HepG2 (cell line): ENCODE measurements at regions not wholly inside any gene's neighbourhood (a gene's known extent, or its start where the extent isn't known, plus 50 kb on each side); places are given as distances from the start of the nearest gene placed in this dataset.

Experiments
- CBX1 ChIP-seq: IDR thresholded peaks from one replicate; pipeline ENCODE4 v1.6.1; 2016; ENCODE audit warnings: antibody characterized with exemption, low read depth
- CREB1 ChIP-seq, 2 experiments: fragments of 450-650 bp in 1 of 2; IDR thresholded peaks; 2 replicates each; pipeline ENCODE4 v1.6.1; 2016 to 2017; ENCODE audit warnings: control low read depth in 1 of 2, mild to moderate bottlenecking in 1 of 2, missing compliant biosample characterization in 1 of 2, missing genetic modification characterization in 1 of 2
- DRAP1 ChIP-seq: IDR thresholded peaks from 2 replicates; pipeline ENCODE4 v1.6.1; 2016; ENCODE audit warnings: missing genetic modification reagents, missing compliant biosample characterization
- FIP1L1 ChIP-seq: fragments of 200-400 bp; formaldehyde crosslinking; IDR thresholded peaks from 2 replicates; pipeline ENCODE4 v1.6.1; 2018; ENCODE audit warnings: low read depth, mild to moderate bottlenecking, low read length, moderate library complexity, borderline replicate concordance; ENCODE audit not compliant: insufficient read depth
- FOXK2 ChIP-seq: fragments of 450-650 bp; IDR thresholded peaks from 2 replicates; pipeline ENCODE4 v1.6.1; 2016
- HDAC1 ChIP-seq: sonication (generic); formaldehyde crosslinking; IDR thresholded peaks from 2 replicates; pipeline ENCODE4 v1.5.1; 2020; ENCODE audit warnings: mild to moderate bottlenecking, missing genetic modification reagents
- HIVEP1 ChIP-seq: sonication (generic); formaldehyde crosslinking; IDR thresholded peaks from 2 replicates; pipeline ENCODE4 v1.4.0; 2020; ENCODE audit warnings: mild to moderate bottlenecking, missing genetic modification reagents
- HOXA7 ChIP-seq: sonication (generic); formaldehyde crosslinking; IDR thresholded peaks from 2 replicates; pipeline ENCODE4 v1.8.1; 2022; ENCODE audit warnings: mild to moderate bottlenecking, missing genetic modification reagents, moderate library complexity
- KAT2B ChIP-seq: fragments of 150-350 bp; IDR thresholded peaks from 2 replicates; pipeline ENCODE4 v1.6.1; 2014; ENCODE audit warnings: low read depth, low read length, borderline replicate concordance
- NKX3-1 ChIP-seq: sonication (generic); formaldehyde crosslinking; IDR thresholded peaks from 2 replicates; pipeline ENCODE4 v1.5.0; 2020; ENCODE audit warnings: missing genetic modification reagents
- RBM39 ChIP-seq: fragments of 200-400 bp; formaldehyde crosslinking; IDR thresholded peaks from one replicate; pipeline ENCODE4 v1.6.1; 2018; ENCODE audit warnings: antibody characterized with exemption, mild to moderate bottlenecking, low read depth, low read length; ENCODE audit not compliant: poor library complexity, severe bottlenecking
- SKI ChIP-seq: fragments of 450-650 bp; IDR thresholded peaks from one replicate; pipeline ENCODE4 v1.6.1; 2018; ENCODE audit warnings: mild to moderate bottlenecking; ENCODE audit not compliant: partially characterized antibody
- SMC3 ChIP-seq: IDR thresholded peaks from 2 replicates; pipeline ENCODE4 v1.6.1; 2011; ENCODE audit warnings: low read length, improper control_type of control experiment
- YEATS2 ChIP-seq: sonication (generic); formaldehyde crosslinking; IDR thresholded peaks from 2 replicates; pipeline ENCODE4 v1.4.0; 2020; ENCODE audit warnings: missing genetic modification reagents, borderline replicate concordance
- ZBTB38 ChIP-seq: sonication (generic); formaldehyde crosslinking; IDR thresholded peaks from 2 replicates; pipeline ENCODE4 v1.5.1; 2020; ENCODE audit warnings: mild to moderate bottlenecking, missing genetic modification reagents
- ZFP1 ChIP-seq: IDR thresholded peaks from 2 replicates; pipeline ENCODE4 v1.6.1; 2016
- ZFP82 ChIP-seq: sonication (generic); formaldehyde crosslinking; IDR thresholded peaks from 2 replicates; pipeline ENCODE4 v1.5.1; 2020; ENCODE audit warnings: mild to moderate bottlenecking, missing genetic modification reagents, borderline replicate concordance
- ZFP91 ChIP-seq: sonication (generic); formaldehyde crosslinking; IDR thresholded peaks from 2 replicates; pipeline ENCODE4 v1.9.0; 2022; ENCODE audit warnings: missing genetic modification reagents, mild to moderate bottlenecking, borderline replicate concordance
- ZFYVE20 ChIP-seq: sonication (generic); formaldehyde crosslinking; IDR thresholded peaks from 2 replicates; pipeline ENCODE4 v1.8.0; 2023; ENCODE audit warnings: low read depth, mild to moderate bottlenecking, moderate library complexity, missing genetic modification reagents, borderline replicate concordance
- ZNF136 ChIP-seq: sonication (generic); formaldehyde crosslinking; IDR thresholded peaks from 2 replicates; pipeline ENCODE4 v1.8.1; 2022; ENCODE audit warnings: low read depth, mild to moderate bottlenecking, moderate library complexity, missing genetic modification reagents
- ZNF660 ChIP-seq: sonication (generic); formaldehyde crosslinking; IDR thresholded peaks from 2 replicates; pipeline ENCODE4 v1.5.1; 2020; ENCODE audit warnings: mild to moderate bottlenecking, low read depth, missing genetic modification reagents, borderline replicate concordance
- ZNF746 ChIP-seq: sonication (generic); formaldehyde crosslinking; IDR thresholded peaks from 2 replicates; pipeline ENCODE4 v1.8.0; 2022; ENCODE audit warnings: mild to moderate bottlenecking, missing genetic modification reagents
- TF ChIP-seq, protein P1 (sequence below): sonication (generic); formaldehyde crosslinking; IDR thresholded peaks from 2 replicates; pipeline ENCODE4 v1.9.0; 2022; ENCODE audit warnings: low read depth, missing genetic modification reagents
- TF ChIP-seq, protein P2 (sequence below): sonication (generic); formaldehyde crosslinking; IDR thresholded peaks from 2 replicates; pipeline ENCODE4 v1.4.0; 2020; ENCODE audit warnings: missing genetic modification reagents, mild to moderate bottlenecking, borderline replicate concordance

DNA sequence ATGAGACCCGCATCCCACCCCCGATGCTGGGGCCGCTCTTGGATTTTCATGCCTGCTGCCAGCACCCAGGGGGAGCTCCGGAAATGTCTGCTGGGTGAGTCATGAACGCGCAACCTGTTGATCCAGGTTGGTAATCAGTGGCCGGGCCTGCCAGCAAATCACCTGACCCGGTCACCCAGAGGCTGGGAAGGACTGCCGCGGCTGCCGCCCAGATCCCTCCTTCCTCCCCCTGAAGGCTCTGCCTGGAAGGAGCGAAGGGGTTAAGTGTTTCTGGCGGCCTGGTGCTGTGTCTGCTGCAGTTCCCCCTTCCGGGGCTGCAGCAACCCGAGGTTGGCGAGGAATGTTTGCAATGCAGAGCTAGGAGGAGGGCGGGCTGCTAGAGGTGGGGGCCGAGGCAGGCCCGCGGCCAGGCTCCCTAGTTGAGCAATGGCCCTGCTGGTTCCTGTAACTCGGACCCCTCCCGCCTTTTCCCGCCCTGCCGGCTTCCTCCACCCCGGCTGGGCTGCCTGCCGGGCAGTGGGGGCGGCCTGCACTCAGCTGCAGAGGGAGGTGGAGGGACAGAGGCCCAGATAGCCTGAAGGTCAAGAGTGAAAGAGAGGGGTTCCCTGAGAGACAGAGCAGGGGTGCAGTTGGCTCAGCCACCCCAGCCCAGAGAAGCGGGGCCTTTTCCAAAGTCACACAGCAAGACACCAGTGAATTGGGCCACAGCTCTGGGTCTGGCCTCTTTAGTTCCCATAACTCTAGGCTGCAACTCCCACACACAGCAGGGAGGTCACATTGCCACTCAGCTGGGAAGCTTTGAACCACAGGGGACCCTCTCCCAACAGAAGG is 156.3 kb upstream of the IER5L start (continued):
- peak; percentile 93; the same call in 1 of the 2 replicates for TF ChIP-seq ZFP91 (CRISPR knock-in tag)
- TF ChIP-seq ZNF746 (CRISPR knock-in tag): peak; percentile 100
- TF ChIP-seq ZFYVE20 (CRISPR knock-in tag): no peak
- TF ChIP-seq, protein P1, sequence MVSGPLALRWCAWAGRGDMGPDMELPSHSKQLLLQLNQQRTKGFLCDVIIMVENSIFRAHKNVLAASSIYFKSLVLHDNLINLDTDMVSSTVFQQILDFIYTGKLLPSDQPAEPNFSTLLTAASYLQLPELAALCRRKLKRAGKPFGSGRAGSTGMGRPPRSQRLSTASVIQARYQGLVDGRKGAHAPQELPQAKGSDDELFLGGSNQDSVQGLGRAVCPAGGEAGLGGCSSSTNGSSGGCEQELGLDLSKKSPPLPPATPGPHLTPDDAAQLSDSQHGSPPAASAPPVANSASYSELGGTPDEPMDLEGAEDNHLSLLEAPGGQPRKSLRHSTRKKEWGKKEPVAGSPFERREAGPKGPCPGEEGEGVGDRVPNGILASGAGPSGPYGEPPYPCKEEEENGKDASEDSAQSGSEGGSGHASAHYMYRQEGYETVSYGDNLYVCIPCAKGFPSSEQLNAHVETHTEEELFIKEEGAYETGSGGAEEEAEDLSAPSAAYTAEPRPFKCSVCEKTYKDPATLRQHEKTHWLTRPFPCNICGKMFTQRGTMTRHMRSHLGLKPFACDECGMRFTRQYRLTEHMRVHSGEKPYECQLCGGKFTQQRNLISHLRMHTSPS (CRISPR knock-in tag): peak; percentile 78; the same call in 1 of the 2 replicates
- peak; percentile 93 for TF ChIP-seq SKI
- TF ChIP-seq ZFP82 (CRISPR knock-in tag): no peak
- peak; percentile 47; the same call in 1 of the 2 replicates for TF ChIP-seq CREB1 (IDR thresholded peaks at IDR 0.05)
- peak; percentile 68 for TF ChIP-seq CREB1 (CRISPR knock-in tag; IDR thresholded peaks at IDR 0.05)
- TF ChIP-seq FIP1L1: 0 out of 2 replicates have a peak, but pooled peaks have one; percentile 80
- peak; percentile 98 for TF ChIP-seq HIVEP1 (CRISPR knock-in tag)
- TF ChIP-seq HDAC1: peak; percentile 96
- TF ChIP-seq, protein P2, sequence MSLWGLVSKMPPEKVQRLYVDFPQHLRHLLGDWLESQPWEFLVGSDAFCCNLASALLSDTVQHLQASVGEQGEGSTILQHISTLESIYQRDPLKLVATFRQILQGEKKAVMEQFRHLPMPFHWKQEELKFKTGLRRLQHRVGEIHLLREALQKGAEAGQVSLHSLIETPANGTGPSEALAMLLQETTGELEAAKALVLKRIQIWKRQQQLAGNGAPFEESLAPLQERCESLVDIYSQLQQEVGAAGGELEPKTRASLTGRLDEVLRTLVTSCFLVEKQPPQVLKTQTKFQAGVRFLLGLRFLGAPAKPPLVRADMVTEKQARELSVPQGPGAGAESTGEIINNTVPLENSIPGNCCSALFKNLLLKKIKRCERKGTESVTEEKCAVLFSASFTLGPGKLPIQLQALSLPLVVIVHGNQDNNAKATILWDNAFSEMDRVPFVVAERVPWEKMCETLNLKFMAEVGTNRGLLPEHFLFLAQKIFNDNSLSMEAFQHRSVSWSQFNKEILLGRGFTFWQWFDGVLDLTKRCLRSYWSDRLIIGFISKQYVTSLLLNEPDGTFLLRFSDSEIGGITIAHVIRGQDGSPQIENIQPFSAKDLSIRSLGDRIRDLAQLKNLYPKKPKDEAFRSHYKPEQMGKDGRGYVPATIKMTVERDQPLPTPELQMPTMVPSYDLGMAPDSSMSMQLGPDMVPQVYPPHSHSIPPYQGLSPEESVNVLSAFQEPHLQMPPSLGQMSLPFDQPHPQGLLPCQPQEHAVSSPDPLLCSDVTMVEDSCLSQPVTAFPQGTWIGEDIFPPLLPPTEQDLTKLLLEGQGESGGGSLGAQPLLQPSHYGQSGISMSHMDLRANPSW (CRISPR knock-in tag): peak; percentile 71; the same call in 1 of the 2 replicates
- no peak for TF ChIP-seq KAT2B
- TF ChIP-seq ZFP1 (CRISPR knock-in tag): peak; percentile 93; the same call in 1 of the 2 replicates
- TF ChIP-seq CBX1: peak; percentile 79
- TF ChIP-seq RBM39: no peak
- no peak for TF ChIP-seq FOXK2
- no peak for TF ChIP-seq ZNF136
- peak; percentile 60 for TF ChIP-seq ZBTB38
- no peak for TF ChIP-seq SMC3
- no peak for TF ChIP-seq NKX3-1 (CRISPR knock-in tag)
- TF ChIP-seq DRAP1 (CRISPR knock-in tag): peak; percentile 64
- TF ChIP-seq HOXA7 (CRISPR knock-in tag): no peak
- TF ChIP-seq YEATS2 (CRISPR knock-in tag): peak; percentile 88
- no peak for TF ChIP-seq ZNF660 (CRISPR knock-in tag)
